Superior temporal gyrus (tissue), 1 donor: ENCODE measurements at regions not wholly inside any gene's neighbourhood (a gene's known extent, or its start where the extent isn't known, plus 50 kb on each side); places are given as distances from the start of the nearest gene placed in this dataset.
"Not testable (repeated sequence)": the region's sequence is repeated elsewhere in the genome, so short reads cannot be mapped to it uniquely, and the experiment has no call there.

Source experiments
- DNase-seq: peaks from one replicate; pipeline ENCODE4 v3.0.0-alpha.2; 2016; ENCODE audit errors: extremely low spot score

GRCh38 chr3:164748626-164749025, 329.7 kb downstream of the SI start:
- no peak for DNase-seq

- DNase-seq: no peak
These were observed 336.4 kb downstream of the SI start for GRCh38 chr3:164741869-164742268.

GRCh38 chr3:164737174-164737573, 341.1 kb downstream of the SI start:
- no peak for DNase-seq

- no peak for DNase-seq
These were observed 346.1 kb downstream of the SI start for GRCh38 chr3:164732166-164732565.

- DNase-seq: no peak
These were observed 347.4 kb downstream of the SI start for GRCh38 chr3:164730815-164731360.

- DNase-seq: no peak
These were observed 354.9 kb downstream of the SI start for GRCh38 chr3:164723396-164723795.

- DNase-seq: not testable (repeated sequence)
These were observed 375.5 kb downstream of the SI start for GRCh38 chr3:164702808-164703207.

- no peak for DNase-seq
These were observed 390.4 kb downstream of the SI start for GRCh38 chr3:164687902-164688301.

- peak; percentile 88 for DNase-seq
These were observed 391.1 kb downstream of the SI start for GRCh38 chr3:164687211-164687610.

GRCh38 chr3:164683489-164683888, 394.8 kb downstream of the SI start:
- DNase-seq: no peak

GRCh38 chr3:164679245-164679644, 399.1 kb downstream of the SI start:
- no peak for DNase-seq

GRCh38 chr3:164677317-164677716, 401.0 kb downstream of the SI start:
- DNase-seq: no peak

- no peak for DNase-seq
These were observed 404.6 kb downstream of the SI start for GRCh38 chr3:164673738-164674137.

GRCh38 chr3:164658125-164658524, 420.2 kb downstream of the SI start:
- no peak for DNase-seq

- DNase-seq: no peak
These were observed 420.7 kb downstream of the SI start for GRCh38 chr3:164657631-164658030.

- no peak for DNase-seq
These were observed 422.8 kb downstream of the SI start for GRCh38 chr3:164655462-164655861.

- no peak for DNase-seq
These were observed 437.2 kb downstream of the SI start for GRCh38 chr3:164641071-164641470.

GRCh38 chr3:164640591-164640990, 437.7 kb downstream of the SI start:
- no peak for DNase-seq

GRCh38 chr3:164620956-164621355, 457.3 kb downstream of the SI start:
- DNase-seq: no peak

- DNase-seq: no peak
These were observed 457.9 kb downstream of the SI start for GRCh38 chr3:164620423-164620822.

GRCh38 chr3:164612751-164613150, 465.5 kb downstream of the SI start:
- no peak for DNase-seq

GRCh38 chr3:164608554-164609276, 469.6 kb downstream of the SI start:
- no peak for DNase-seq

GRCh38 chr3:164604687-164605086, 473.6 kb downstream of the SI start:
- no peak for DNase-seq
